Skeletal muscle tissue (tissue), 3 donors: ENCODE measurements at regions not wholly inside any gene's neighbourhood (a gene's known extent, or its start where the extent isn't known, plus 50 kb on each side); places are given as distances from the start of the nearest gene placed in this dataset.

Experiments used
- H3K27ac ChIP-seq: one replicate; pipeline ENCODE4 v1.7.0; 2013; ENCODE audit warnings: mild to moderate bottlenecking, low read depth, low read length, inconsistent platforms
- H3K27me3 ChIP-seq, 3 donors: one replicate each; pipeline ENCODE4 v1.7.0; 2013; ENCODE audit warnings: low read length in 3 of 3; ENCODE audit not compliant: control insufficient read depth in 3 of 3, insufficient read depth in 3 of 3
- H3K36me3 ChIP-seq, 3 donors: one replicate each; pipeline ENCODE4 v1.7.0; 2013; ENCODE audit warnings: low read length in 3 of 3; ENCODE audit not compliant: control insufficient read depth in 3 of 3, insufficient read depth in 3 of 3
- H3K4me1 ChIP-seq, 3 donors: one replicate each; pipeline ENCODE4 v1.7.0; 2013; ENCODE audit warnings: low read length in 3 of 3, mild to moderate bottlenecking in 3 of 3; ENCODE audit not compliant: control insufficient read depth in 3 of 3, insufficient read depth in 3 of 3
- H3K4me3 ChIP-seq, 3 donors: one replicate each; pipeline ENCODE4 v1.7.0; 2013; ENCODE audit warnings: low read length in 3 of 3
- H3K9ac ChIP-seq, 3 donors: one replicate each; pipeline ENCODE4 v1.7.0; 2013; ENCODE audit warnings: low read length in 3 of 3, mild to moderate bottlenecking in 3 of 3, moderate library complexity in 2 of 3, low read depth in 1 of 3
- H3K9me3 ChIP-seq, 3 donors: one replicate each; pipeline ENCODE4 v1.7.0; 2013; ENCODE audit warnings: low read length in 3 of 3; ENCODE audit not compliant: control insufficient read depth in 3 of 3
- donor health status: Osteomylitis.

DNA sequence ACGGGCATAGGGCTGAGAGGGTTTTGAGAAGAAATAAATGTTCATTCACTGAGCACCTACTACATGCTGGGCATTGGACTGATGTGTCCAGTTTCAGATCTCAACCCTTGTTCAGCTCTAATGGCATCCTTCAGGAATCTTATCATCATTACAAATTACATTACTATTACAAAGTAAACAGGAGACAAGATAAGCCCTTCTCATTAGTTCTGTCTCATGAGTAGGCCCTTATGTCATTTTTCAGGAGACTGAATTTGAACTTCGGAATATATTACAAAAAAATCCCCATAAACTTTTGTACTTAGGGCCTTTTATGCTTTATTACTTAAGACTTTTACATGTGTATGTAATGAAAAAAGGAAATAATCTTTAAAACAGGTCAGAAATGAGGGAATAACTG, 289.7 kb downstream of the BAMBI start:
- H3K4me3 ChIP-seq, result no peak overlapping the region
- no peak overlapping the region for H3K27ac ChIP-seq
- H3K9ac ChIP-seq, result no peak overlapping the region
- H3K27me3 ChIP-seq, result no peaks in the 10 kb centered on the region
- H3K36me3 ChIP-seq, result no peaks in the 10 kb centered on the region
- no peaks in the 10 kb centered on the region for H3K9me3 ChIP-seq
- no peaks in the 10 kb centered on the region for H3K4me1 ChIP-seq

- H3K4me3 ChIP-seq, result no peak overlapping the region
- H3K4me1 ChIP-seq, result no peaks in the 10 kb centered on the region
- no peaks in the 10 kb centered on the region for H3K36me3 ChIP-seq
- H3K27ac ChIP-seq, result no peak overlapping the region
- peaks cover 0 to 3% (median 0%) of the 10 kb centered on the region in 3 donors for H3K27me3 ChIP-seq
- no peak overlapping the region for H3K9ac ChIP-seq
- H3K9me3 ChIP-seq, result no peaks in the 10 kb centered on the region
These were observed 292.1 kb downstream of the BAMBI start for GRCh38 chr10:28969413-28969812.

- no peak overlapping the region for H3K4me3 ChIP-seq
- no peak overlapping the region for H3K9ac ChIP-seq
- no peak overlapping the region for H3K27ac ChIP-seq
- no peaks in the 10 kb centered on the region for H3K4me1 ChIP-seq
- H3K36me3 ChIP-seq, result no peaks in the 10 kb centered on the region
- peaks cover 0 to 3% (median 0%) of the 10 kb centered on the region in 3 donors for H3K27me3 ChIP-seq
- H3K9me3 ChIP-seq, result no peaks in the 10 kb centered on the region
These were observed 292.9 kb downstream of the BAMBI start for GRCh38 chr10:28970231-28970630.

GRCh38 chr10:28971255-28971654, 293.9 kb downstream of the BAMBI start:
- H3K4me1 ChIP-seq, result no peaks in the 10 kb centered on the region
- no peak overlapping the region for H3K27ac ChIP-seq
- H3K36me3 ChIP-seq, result no peaks in the 10 kb centered on the region
- peaks cover 0 to 3% (median 0%) of the 10 kb centered on the region in 3 donors for H3K27me3 ChIP-seq
- no peaks in the 10 kb centered on the region for H3K9me3 ChIP-seq
- no peak overlapping the region for H3K9ac ChIP-seq
- no peak overlapping the region for H3K4me3 ChIP-seq

DNA sequence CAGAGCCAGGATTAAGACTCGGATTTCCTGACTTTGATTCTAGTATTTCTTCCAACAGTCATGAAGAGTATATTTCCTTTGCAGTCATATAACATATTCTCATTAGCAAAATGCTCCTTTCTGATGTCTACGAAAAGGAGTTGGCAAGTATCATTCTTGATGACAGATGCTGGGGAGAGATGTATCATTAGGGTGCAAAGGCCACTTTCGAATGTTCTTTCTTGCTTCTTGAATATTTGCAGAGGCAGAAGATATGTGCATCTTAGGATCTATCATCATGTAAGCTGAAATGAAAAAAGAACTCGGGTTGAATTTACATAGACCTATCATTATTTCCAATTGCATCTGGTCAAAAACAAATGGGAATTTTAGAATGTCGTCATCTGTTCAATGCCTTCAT, 294.4 kb downstream of the BAMBI start:
- Histone ChIP-seq H3K4me1 (no peaks in the 10 kb centered on the region), H3K27ac (no peak overlapping the region), H3K36me3 (no peaks in the 10 kb centered on the region), H3K4me3 (no peak overlapping the region), H3K9ac (no peak overlapping the region), H3K9me3 (no peaks in the 10 kb centered on the region), H3K27me3 (peaks cover 0 to 3% (median 0%) of the 10 kb centered on the region in 3 donors)

DNA sequence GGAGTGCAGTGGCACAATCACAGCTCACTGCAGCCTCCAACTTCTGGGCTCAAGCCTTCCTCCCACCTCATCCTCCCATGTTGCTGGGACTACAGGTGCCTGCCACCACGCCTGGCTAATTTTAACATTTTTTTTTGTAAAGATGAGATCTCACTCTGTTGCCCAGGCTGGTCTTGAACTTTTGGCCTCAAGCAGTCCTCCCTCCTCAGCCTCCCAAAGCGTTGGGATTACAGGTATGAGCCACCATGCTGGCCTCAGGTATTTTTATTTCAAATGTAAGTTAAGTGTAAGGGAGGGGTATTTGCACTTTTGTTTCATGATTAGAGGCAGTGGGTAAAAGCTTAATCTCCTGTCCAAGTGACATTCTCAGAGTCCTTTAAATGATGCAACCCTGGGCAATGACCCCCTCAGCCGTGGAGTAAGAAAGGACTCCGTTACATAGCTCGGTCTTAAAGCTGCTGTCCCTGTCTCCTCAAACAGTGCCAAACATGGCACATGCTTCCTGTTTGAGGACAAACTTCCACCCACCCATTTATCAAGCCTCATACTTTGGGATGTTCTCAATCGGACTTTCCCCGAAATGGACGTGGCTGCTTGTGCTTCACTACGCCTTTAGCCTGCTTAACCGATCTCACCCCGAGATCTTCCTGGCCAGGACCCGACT, 296.1 kb downstream of the BAMBI start:
- H3K36me3 ChIP-seq, result no peaks in the 10 kb centered on the region

DNA sequence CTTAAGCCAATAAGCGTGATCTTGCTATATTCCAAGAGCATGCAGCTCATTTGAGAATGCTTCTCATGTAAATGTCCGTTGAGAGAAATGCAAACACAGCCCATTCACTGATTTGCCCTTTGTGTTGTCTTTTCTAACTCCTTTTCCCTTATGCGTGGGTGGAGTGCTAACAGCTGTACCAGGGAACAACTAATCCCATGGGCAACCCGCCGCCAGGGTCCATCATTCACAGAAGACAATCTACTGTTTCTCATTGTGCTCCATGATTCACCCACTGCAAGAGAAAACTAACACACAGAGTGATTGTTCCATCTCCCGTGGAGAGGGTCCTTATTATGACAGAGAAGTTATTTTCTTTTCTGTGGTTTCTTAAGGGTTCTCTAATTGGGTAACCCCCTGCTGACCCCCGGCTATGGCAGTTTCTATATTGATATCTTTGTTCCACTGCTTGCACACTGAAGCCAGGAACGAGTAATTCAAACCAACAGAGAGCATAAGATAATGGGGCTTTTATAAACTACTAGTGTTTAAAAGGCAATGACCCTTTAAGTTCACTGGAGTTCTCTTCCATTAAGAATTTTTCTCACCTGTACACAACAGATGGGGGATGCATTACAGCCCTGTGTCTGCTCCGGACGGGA, 298.7 kb downstream of the BAMBI start:
- H3K36me3 ChIP-seq, result no peaks in the 10 kb centered on the region
- H3K27me3 ChIP-seq, result peaks cover 0 to 3% (median 0%) of the 10 kb centered on the region in 3 donors
- H3K27ac ChIP-seq, result no peak overlapping the region
- H3K9ac ChIP-seq, result no peak overlapping the region
- no peaks in the 10 kb centered on the region for H3K4me1 ChIP-seq
- no peak overlapping the region for H3K4me3 ChIP-seq
- H3K9me3 ChIP-seq, result peaks cover 0 to 4% (median 0%) of the 10 kb centered on the region in 3 donors

More for the DNA sequence above, 296.1 kb downstream of the BAMBI start:
- no peak overlapping the region for H3K9ac ChIP-seq
- no peak overlapping the region for H3K4me3 ChIP-seq
- no peaks in the 10 kb centered on the region for H3K4me1 ChIP-seq
- no peak overlapping the region for H3K27ac ChIP-seq
- peaks cover 0 to 3% (median 0%) of the 10 kb centered on the region in 3 donors for H3K27me3 ChIP-seq
- peaks cover 0 to 4% (median 0%) of the 10 kb centered on the region in 3 donors for H3K9me3 ChIP-seq

DNA sequence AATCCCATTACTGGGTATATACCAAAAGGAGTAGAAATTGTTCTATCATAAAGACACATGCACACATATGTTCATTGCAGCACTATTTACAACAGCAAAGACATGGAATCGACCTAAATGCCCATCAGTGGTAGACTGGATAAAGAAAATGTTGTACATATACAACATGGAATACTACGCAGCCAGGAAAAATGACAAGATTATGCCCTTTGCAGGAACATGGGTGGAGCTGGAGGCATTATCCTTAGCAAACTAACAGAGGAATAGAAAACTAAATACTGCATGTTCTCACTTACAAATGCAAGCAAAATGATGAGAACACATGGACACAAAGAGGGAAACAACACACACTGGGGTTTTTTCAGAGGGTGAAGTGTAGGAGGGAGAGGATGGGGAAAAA, 300.2 kb downstream of the BAMBI start:
- Histone ChIP-seq H3K4me3 (no peak overlapping the region), H3K4me1 (no peaks in the 10 kb centered on the region), H3K9me3 (peaks cover 0 to 4% (median 0%) of the 10 kb centered on the region in 3 donors), H3K36me3 (no peaks in the 10 kb centered on the region), H3K9ac (no peak overlapping the region), H3K27me3 (peaks cover 0 to 3% (median 0%) of the 10 kb centered on the region in 3 donors), H3K27ac (no peak overlapping the region)

- H3K4me1 ChIP-seq, result peaks cover 2 to 5% (median 5%) of the 10 kb centered on the region in 3 donors
- H3K9me3 ChIP-seq, result peaks cover 0 to 4% (median 0%) of the 10 kb centered on the region in 3 donors
- H3K9ac ChIP-seq, result no peak overlapping the region
- H3K27me3 ChIP-seq, result no peaks in the 10 kb centered on the region
- H3K36me3 ChIP-seq, result no peaks in the 10 kb centered on the region
- H3K27ac ChIP-seq, result no peak overlapping the region
- H3K4me3 ChIP-seq, result no peak overlapping the region
These were observed 302.9 kb downstream of the BAMBI start for GRCh38 chr10:28980264-28980663.

GRCh38 chr10:28981007-28981406, 303.7 kb downstream of the BAMBI start:
- Histone ChIP-seq H3K4me1 (peaks cover 5 to 8% (median 5%) of the 10 kb centered on the region in 3 donors), H3K27me3 (no peaks in the 10 kb centered on the region), H3K4me3 (no peak overlapping the region), H3K36me3 (no peaks in the 10 kb centered on the region), H3K27ac (no peak overlapping the region), H3K9ac (no peak overlapping the region), H3K9me3 (peaks cover 0 to 4% (median 0%) of the 10 kb centered on the region in 3 donors)
